HEK293 (cell line): ENCODE measurements at regions not wholly inside any gene's neighbourhood (a gene's known extent, or its start where the extent isn't known, plus 50 kb on each side); places are given as distances from the start of the nearest gene placed in this dataset.

ENCODE experiments used
- CTCF ChIA-PET: fragments of 350-600 bp; formaldehyde crosslinking; extraction: SDS; loops from one replicate; lab custom pipeline; 2021; ENCODE audit warnings: antibody characterized with exemption; lab: Yijun Ruan, JAX
- POLR2A ChIA-PET: fragments of 300-600 bp; formaldehyde crosslinking; extraction: SDS; loops from one replicate; lab custom pipeline; 2020; ENCODE audit warnings: antibody characterized with exemption, inconsistent platforms; lab: Yijun Ruan, JAX
- H3K27ac ChIP-seq: fragments of 200-500 bp; sonication (Bioruptor generic); 2 replicates; pipeline ENCODE4 v1.5.1; 2014; ENCODE audit warnings: low read depth, low read length, control low read depth, inconsistent platforms; ENCODE audit errors: extremely low read depth
- H3K36me3 ChIP-seq, 2 experiments: fragments of 200-500 bp in 1 of 2; sonication (Bioruptor generic) in 1 of 2; 1 replicate in 1 of 2; 2 replicates in 1 of 2; pipeline ENCODE4 v1.5.1; 2014 to 2017; ENCODE audit warnings: inconsistent platforms in 2 of 2, low read length in 2 of 2; ENCODE audit not compliant: control insufficient read depth in 2 of 2, insufficient read depth in 1 of 2
- H3K4me1 ChIP-seq: fragments of 200-500 bp; sonication (Bioruptor generic); 2 replicates; pipeline ENCODE4 v1.5.1; 2014; ENCODE audit warnings: mild to moderate bottlenecking, low read length, inconsistent platforms; ENCODE audit not compliant: control insufficient read depth, insufficient read depth
- H3K4me3 ChIP-seq: 2 replicates; pipeline ENCODE4 v1.5.1; 2011; ENCODE audit warnings: low read depth, mild to moderate bottlenecking, control low read depth, low read length, moderate library complexity
- H3K9me3 ChIP-seq: fragments of 200-500 bp; sonication (Bioruptor generic); 2 replicates; pipeline ENCODE4 v1.5.1; 2014; ENCODE audit warnings: low read depth, low read length, inconsistent platforms; ENCODE audit not compliant: control insufficient read depth, insufficient read depth
- FEZF1 ChIP-seq: fragments of 450-650 bp; formaldehyde crosslinking; IDR thresholded peaks from 2 replicates; pipeline ENCODE4 v1.5.1; 2016; ENCODE audit warnings: missing biosample characterization, missing genetic modification characterization
- GLIS1 ChIP-seq: fragments of 450-650 bp; formaldehyde crosslinking; IDR thresholded peaks from 2 replicates; pipeline ENCODE4 v1.5.1; 2016; ENCODE audit warnings: missing biosample characterization, missing genetic modification characterization
- KLF17 ChIP-seq: fragments of 450-650 bp; formaldehyde crosslinking; IDR thresholded peaks from 2 replicates; pipeline ENCODE4 v1.5.1; 2016; ENCODE audit warnings: missing biosample characterization, missing genetic modification characterization
- MYNN ChIP-seq: fragments of 450-650 bp; formaldehyde crosslinking; IDR thresholded peaks from 2 replicates; pipeline ENCODE4 v1.5.1; 2016; ENCODE audit warnings: missing biosample characterization, missing genetic modification characterization, borderline replicate concordance
- RBAK ChIP-seq: fragments of 450-650 bp; formaldehyde crosslinking; IDR thresholded peaks from 2 replicates; pipeline ENCODE4 v1.5.1; 2016; ENCODE audit warnings: missing biosample characterization, missing genetic modification characterization
- REPIN1 ChIP-seq: fragments of 450-650 bp; formaldehyde crosslinking; IDR thresholded peaks from 2 replicates; pipeline ENCODE4 v1.5.1; 2017; ENCODE audit warnings: missing biosample characterization, missing genetic modification characterization, low read depth
- SP2 ChIP-seq: fragments of 450-650 bp; formaldehyde crosslinking; IDR thresholded peaks from 2 replicates; pipeline ENCODE4 v1.5.1; 2016; ENCODE audit warnings: missing biosample characterization, missing genetic modification characterization
- SP3 ChIP-seq: fragments of 450-650 bp; formaldehyde crosslinking; IDR thresholded peaks from 2 replicates; pipeline ENCODE4 v1.5.1; 2016; ENCODE audit warnings: missing biosample characterization, missing genetic modification characterization
- ZFP3 ChIP-seq: fragments of 450-650 bp; formaldehyde crosslinking; IDR thresholded peaks from 2 replicates; pipeline ENCODE4 v1.5.1; 2016; ENCODE audit warnings: low read depth, missing biosample characterization, missing genetic modification characterization
- ZNF114 ChIP-seq: fragments of 450-650 bp; formaldehyde crosslinking; IDR thresholded peaks from 2 replicates; pipeline ENCODE4 v1.5.0; 2017; ENCODE audit warnings: missing biosample characterization, missing genetic modification characterization
- ZNF138 ChIP-seq: fragments of 450-650 bp; formaldehyde crosslinking; IDR thresholded peaks from 2 replicates; pipeline ENCODE4 v1.5.1; 2016; ENCODE audit warnings: missing biosample characterization, missing genetic modification characterization, borderline replicate concordance
- ZNF140 ChIP-seq: fragments of 450-650 bp; formaldehyde crosslinking; IDR thresholded peaks from 2 replicates; pipeline ENCODE4 v1.5.1; 2016; ENCODE audit warnings: missing biosample characterization, missing genetic modification characterization
- ZNF16 ChIP-seq: fragments of 450-650 bp; formaldehyde crosslinking; IDR thresholded peaks from 2 replicates; pipeline ENCODE4 v1.5.1; 2016; ENCODE audit warnings: low read depth, missing biosample characterization, missing genetic modification characterization
- ZNF280C ChIP-seq: fragments of 450-650 bp; formaldehyde crosslinking; IDR thresholded peaks from 2 replicates; pipeline ENCODE4 v1.5.1; 2016; ENCODE audit warnings: missing biosample characterization, missing genetic modification characterization
- ZNF324 ChIP-seq: fragments of 450-650 bp; formaldehyde crosslinking; IDR thresholded peaks from 2 replicates; pipeline ENCODE4 v1.5.1; 2016; ENCODE audit warnings: missing biosample characterization, missing genetic modification characterization
- ZNF366 ChIP-seq: fragments of 450-650 bp; formaldehyde crosslinking; conservative IDR thresholded peaks from 2 replicates; pipeline ENCODE4 v1.5.1; 2016; ENCODE audit warnings: missing biosample characterization, missing genetic modification characterization
- ZNF404 ChIP-seq: fragments of 450-650 bp; formaldehyde crosslinking; IDR thresholded peaks from 2 replicates; pipeline ENCODE4 v1.5.1; 2017; ENCODE audit warnings: missing biosample characterization, missing genetic modification characterization
- ZNF501 ChIP-seq: fragments of 450-650 bp; formaldehyde crosslinking; IDR thresholded peaks from 2 replicates; pipeline ENCODE4 v1.5.1; 2016; ENCODE audit warnings: missing biosample characterization, missing genetic modification characterization
- ZNF521 ChIP-seq: fragments of 450-650 bp; formaldehyde crosslinking; IDR thresholded peaks from 2 replicates; pipeline ENCODE4 v1.5.1; 2017; ENCODE audit warnings: missing biosample characterization, mild to moderate bottlenecking, missing genetic modification characterization
- ZNF544 ChIP-seq: fragments of 450-650 bp; formaldehyde crosslinking; IDR thresholded peaks from 2 replicates; pipeline ENCODE4 v1.5.0; 2017; ENCODE audit warnings: missing biosample characterization, missing genetic modification characterization
- ZNF549 ChIP-seq: fragments of 450-650 bp; IDR thresholded peaks from 2 replicates; pipeline ENCODE4 v1.5.1; 2018; ENCODE audit warnings: missing biosample characterization, missing genetic modification characterization, mild to moderate bottlenecking, inconsistent platforms, moderate library complexity
- ZNF596 ChIP-seq: fragments of 450-650 bp; IDR thresholded peaks from 2 replicates; pipeline ENCODE4 v1.5.0; 2018; ENCODE audit warnings: missing biosample characterization, mild to moderate bottlenecking, missing genetic modification characterization, moderate library complexity
- ZNF621 ChIP-seq: fragments of 450-650 bp; formaldehyde crosslinking; IDR thresholded peaks from 2 replicates; pipeline ENCODE4 v1.5.1; 2017; ENCODE audit warnings: missing biosample characterization, missing genetic modification characterization
- ZNF624 ChIP-seq: fragments of 450-650 bp; formaldehyde crosslinking; IDR thresholded peaks from 2 replicates; pipeline ENCODE4 v1.5.1; 2017; ENCODE audit warnings: missing biosample characterization, missing genetic modification characterization
- ZNF626 ChIP-seq: fragments of 450-650 bp; sonication (Bioruptor Pico); formaldehyde crosslinking; IDR thresholded peaks from 2 replicates; pipeline ENCODE4 v1.5.1; 2018; ENCODE audit warnings: missing biosample characterization, missing genetic modification characterization, inconsistent platforms
- ZNF670 ChIP-seq: fragments of 450-650 bp; formaldehyde crosslinking; IDR thresholded peaks from 2 replicates; pipeline ENCODE4 v1.5.1; 2016; ENCODE audit warnings: missing biosample characterization, missing genetic modification characterization, low read depth
- ZNF692 ChIP-seq: fragments of 450-650 bp; formaldehyde crosslinking; IDR thresholded peaks from 2 replicates; pipeline ENCODE4 v1.5.1; 2016; ENCODE audit warnings: missing biosample characterization, missing genetic modification characterization
- ZNF704 ChIP-seq: fragments of 450-650 bp; formaldehyde crosslinking; IDR thresholded peaks from 2 replicates; pipeline ENCODE4 v1.5.1; 2016; ENCODE audit warnings: missing biosample characterization, missing genetic modification characterization
- ZNF768 ChIP-seq: fragments of 450-650 bp; formaldehyde crosslinking; IDR thresholded peaks from 2 replicates; pipeline ENCODE4 v1.5.1; 2018; ENCODE audit warnings: missing biosample characterization, mild to moderate bottlenecking, missing genetic modification characterization
- TF ChIP-seq, protein P1 (sequence below): fragments of 450-650 bp; formaldehyde crosslinking; IDR thresholded peaks from 2 replicates; pipeline ENCODE4 v1.5.1; 2016; ENCODE audit warnings: missing biosample characterization, missing genetic modification characterization, low read depth

DNA sequence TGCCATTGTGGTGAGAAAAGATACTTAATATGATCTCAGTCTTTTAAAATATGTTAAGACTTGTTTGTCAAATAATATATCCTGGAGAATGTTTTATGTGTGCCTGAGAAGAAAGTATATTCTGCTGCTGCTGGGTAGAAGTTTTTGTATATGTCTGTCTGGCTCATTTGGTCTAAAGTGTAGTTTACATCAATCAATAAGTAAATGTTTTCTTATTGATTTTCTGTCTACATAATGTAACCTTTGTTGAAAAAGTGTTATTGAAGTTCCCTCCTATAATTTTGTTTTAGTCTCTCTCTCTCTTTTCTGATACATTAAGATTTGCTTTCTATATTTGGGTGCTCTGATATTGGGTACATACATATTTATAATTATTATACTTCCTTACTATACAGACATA, 201.2 kb downstream of the THBS2 start:
- no peak for TF ChIP-seq ZNF692 (tag by site-specific recombination)
- TF ChIP-seq ZFP3: no peak
- TF ChIP-seq ZNF626 (tag by site-specific recombination): no peak
- TF ChIP-seq ZNF521 (tag by site-specific recombination): no peak
- no peak for TF ChIP-seq GLIS1 (tag by site-specific recombination)
- TF ChIP-seq ZNF501: no peak
- TF ChIP-seq ZNF544: no peak
- TF ChIP-seq, protein P1, sequence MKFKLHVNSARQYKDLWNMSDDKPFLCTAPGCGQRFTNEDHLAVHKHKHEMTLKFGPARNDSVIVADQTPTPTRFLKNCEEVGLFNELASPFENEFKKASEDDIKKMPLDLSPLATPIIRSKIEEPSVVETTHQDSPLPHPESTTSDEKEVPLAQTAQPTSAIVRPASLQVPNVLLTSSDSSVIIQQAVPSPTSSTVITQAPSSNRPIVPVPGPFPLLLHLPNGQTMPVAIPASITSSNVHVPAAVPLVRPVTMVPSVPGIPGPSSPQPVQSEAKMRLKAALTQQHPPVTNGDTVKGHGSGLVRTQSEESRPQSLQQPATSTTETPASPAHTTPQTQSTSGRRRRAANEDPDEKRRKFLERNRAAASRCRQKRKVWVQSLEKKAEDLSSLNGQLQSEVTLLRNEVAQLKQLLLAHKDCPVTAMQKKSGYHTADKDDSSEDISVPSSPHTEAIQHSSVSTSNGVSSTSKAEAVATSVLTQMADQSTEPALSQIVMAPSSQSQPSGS (tag by site-specific recombination): no peak
- no peak for TF ChIP-seq ZNF280C (tag by site-specific recombination)
- no peak for TF ChIP-seq ZNF366 (tag by site-specific recombination)
- TF ChIP-seq REPIN1 (tag by site-specific recombination): no peak
- no peak for TF ChIP-seq ZNF140 (tag by site-specific recombination)
- TF ChIP-seq ZNF670 (tag by site-specific recombination): no peak
- TF ChIP-seq ZNF324 (tag by site-specific recombination): no peak
- no peak for TF ChIP-seq FEZF1 (tag by site-specific recombination)
- no peak for TF ChIP-seq SP3 (tag by site-specific recombination)
- Histone ChIP-seq H3K4me1 (peaks cover 8% of the 10 kb centered on the region; the same call in 1 of the 2 replicates), H3K36me3 (no peaks in the 10 kb centered on the region), H3K9me3 (no peaks in the 10 kb centered on the region), H3K4me3 (no peak overlapping the region), H3K27ac (no peak overlapping the region)
- ChIA-PET POLR2A (no interaction called here), CTCF (no interaction called here)

DNA sequence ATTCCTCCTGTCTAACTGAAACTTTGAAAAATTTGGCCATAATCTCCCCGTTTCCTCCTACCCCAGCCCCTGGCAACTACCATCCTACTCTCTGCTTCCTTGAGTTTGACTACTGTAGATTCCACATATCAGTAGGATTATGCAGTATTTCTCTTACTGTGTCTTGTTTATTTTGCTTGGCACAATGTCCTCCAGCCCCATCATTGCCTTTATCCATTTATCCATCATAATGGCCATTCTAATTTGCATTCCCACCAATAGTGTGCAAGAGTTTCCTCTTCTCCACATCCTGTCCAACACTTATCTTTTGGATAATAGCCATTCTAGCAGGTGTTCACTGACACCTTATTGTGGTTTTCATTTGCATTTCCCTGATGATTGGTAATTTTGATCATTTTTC, 202.3 kb downstream of the THBS2 start:
- Histone ChIP-seq H3K9me3 (no peaks in the 10 kb centered on the region), H3K36me3 (no peaks in the 10 kb centered on the region), H3K4me3 (no peak overlapping the region), H3K27ac (no peak overlapping the region), H3K4me1 (peaks cover 8% of the 10 kb centered on the region; the same call in 1 of the 2 replicates)
- TF ChIP-seq ZNF596: no peak
- TF ChIP-seq ZNF624 (tag by site-specific recombination): no peak
- TF ChIP-seq KLF17 (tag by site-specific recombination): no peak
- no peak for TF ChIP-seq ZNF521 (tag by site-specific recombination)
- no peak for TF ChIP-seq SP2 (tag by site-specific recombination)
- no peak for TF ChIP-seq ZNF621 (tag by site-specific recombination)
- no peak for TF ChIP-seq ZNF138 (tag by site-specific recombination)
- TF ChIP-seq ZNF704: no peak
- no peak for TF ChIP-seq ZNF114 (tag by site-specific recombination)
- TF ChIP-seq ZNF549 (tag by site-specific recombination): no peak
- no peak for TF ChIP-seq MYNN (tag by site-specific recombination)
- no peak for TF ChIP-seq RBAK (tag by site-specific recombination)
- no peak for TF ChIP-seq GLIS1 (tag by site-specific recombination)
- TF ChIP-seq ZNF768 (tag by site-specific recombination): no peak
- no peak for TF ChIP-seq ZNF16 (tag by site-specific recombination)
- TF ChIP-seq ZNF404 (tag by site-specific recombination): no peak
- CTCF ChIA-PET: no interaction called here
- POLR2A ChIA-PET: no interaction called here
